SHP77 treated with DMSO at 0.1 percent for 48 hours (cell line): ENCODE measurements at regions not wholly inside any gene's neighbourhood (a gene's known extent, or its start where the extent isn't known, plus 50 kb on each side); places are given as distances from the start of the nearest gene placed in this dataset.
"Not testable (repeated sequence)": the region's sequence is repeated elsewhere in the genome, so short reads cannot be mapped to it uniquely, and the experiment has no call there.

ENCODE experiments used
- DNase-seq: peaks from one replicate; lab custom pipeline; 2025; lab: John Stamatoyannopoulos, UW

DNA sequence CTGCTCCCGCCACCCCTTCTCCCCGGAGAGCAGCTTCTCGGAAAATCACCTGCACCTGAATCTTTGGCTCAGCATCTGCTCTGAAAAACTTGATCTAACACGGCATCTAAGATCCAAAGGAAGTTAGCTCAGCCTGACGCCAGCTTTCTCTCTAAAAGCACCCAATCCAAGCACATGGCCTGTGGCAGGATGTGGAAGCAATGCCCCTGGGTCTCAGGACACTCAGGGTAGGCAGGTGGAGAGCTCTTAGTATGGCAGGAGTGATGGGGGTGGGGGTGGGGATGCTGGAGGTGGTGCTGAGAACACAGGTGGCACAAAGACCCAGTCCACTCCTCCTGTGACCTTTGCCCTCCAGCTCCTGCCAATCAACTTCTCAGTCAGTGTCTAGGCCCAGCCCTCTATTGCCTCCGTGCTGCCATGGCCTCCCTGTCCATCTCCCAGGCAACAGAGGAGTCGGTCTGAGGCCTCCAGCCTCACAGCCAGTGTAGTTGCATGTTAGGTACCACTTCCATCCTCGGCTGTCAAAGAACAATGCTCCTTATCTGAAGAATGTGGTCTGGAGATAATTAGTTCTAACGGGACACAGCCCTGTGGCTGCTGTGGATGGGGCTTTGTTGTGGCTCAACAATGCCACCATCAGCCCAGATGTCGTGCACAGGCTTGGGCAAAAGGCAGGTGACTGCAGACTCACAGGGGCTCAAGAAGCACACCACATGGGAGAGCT lies 180.0 kb upstream of the C14orf180 start:
- no peak for DNase-seq

DNA sequence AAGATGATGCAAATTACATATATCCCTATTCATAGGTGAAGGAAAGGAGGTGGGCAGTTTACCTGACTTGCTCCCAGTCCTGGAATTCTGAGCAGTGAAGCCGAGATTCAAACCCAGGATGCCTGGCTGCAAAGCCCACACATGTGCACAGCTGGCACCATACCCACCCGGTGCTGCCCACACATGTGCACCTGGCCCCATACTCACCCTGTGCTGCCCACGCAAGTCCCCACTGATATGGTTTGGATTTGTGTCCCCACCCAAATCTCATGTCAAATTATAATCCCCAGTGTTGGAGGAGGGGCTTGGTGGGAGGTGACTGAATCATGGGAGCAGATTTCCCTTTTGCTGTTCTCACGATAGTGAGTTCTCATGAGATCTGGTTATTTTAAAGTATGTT lies 179.2 kb upstream of the C14orf180 start:
- no peak for DNase-seq

DNA sequence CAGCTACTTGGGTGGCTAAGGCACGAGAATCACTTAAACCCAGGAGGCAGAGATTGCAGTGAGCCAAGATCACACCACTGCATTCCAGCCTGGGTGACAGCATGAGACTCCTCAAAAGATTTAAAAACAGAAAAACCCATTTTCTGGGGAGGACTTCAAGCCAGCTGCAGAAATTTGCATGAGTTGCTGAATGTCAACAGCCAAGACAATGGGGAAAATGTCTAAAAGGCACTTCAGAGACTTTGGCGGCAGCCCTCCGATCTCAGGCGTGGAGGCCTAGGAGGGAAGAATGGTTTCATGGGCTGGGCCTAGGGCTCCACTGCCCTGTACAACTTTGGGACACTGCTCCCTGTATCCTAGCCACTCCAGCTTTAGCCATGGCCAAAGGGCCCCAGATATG lies 177.8 kb upstream of the C14orf180 start:
- no peak for DNase-seq

DNA sequence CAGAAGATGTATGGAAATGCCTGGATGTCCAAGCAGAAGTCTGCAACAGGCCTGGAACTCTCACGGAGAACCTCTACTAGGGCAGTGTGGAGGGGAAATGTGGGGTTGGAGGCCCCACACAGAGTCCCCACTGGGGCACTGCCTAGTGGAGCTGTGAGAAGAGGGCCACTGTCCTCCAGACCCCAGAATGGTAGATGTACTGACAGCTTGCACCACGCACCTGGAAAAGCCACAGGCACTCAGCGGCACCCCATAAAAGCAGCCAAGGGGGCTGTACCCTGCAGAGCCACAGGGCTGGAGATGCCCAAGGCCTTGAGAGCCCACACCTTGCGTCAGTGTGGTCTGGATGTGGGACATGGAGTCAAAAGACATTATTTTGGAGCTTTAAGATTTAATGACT lies 177.3 kb upstream of the C14orf180 start:
- not testable (repeated sequence) for DNase-seq

DNA sequence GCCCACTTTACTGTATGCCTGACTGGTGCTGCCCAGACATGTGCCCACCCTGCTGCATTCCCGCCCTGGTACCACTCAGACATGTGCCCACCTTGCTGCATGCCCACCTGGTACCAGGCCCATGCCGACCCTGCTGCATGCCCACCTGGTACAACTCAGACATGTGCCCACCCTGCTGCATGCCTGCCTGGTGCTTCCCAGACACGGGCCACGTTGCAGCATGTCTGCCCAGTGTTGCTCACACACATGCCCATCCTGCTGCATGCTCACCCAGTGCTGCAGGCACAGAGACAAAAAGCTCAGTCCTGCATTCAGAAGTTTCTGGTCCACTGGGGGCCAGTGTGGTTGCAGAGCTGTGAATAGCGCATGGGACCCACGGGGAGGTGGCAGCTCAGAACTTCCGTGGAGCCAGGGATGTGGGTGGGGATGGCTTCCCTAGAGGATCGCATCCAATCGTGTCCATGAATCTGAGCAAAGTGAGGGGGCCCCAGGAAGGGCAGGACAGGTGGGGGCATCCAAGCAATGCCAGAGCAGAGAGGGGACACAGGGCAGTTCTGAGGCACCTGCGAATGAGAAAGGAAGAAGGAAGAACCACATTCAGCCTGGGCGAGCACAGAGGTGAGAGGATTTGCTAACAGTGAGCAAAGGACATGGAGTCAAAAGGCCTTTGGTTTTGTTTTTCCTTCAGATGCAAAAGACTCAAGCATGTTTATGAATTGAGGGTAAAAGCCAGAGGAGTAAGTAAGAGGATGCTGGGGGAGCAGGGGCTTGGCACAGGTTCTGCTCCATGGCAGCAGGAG lies 175.9 kb upstream of the C14orf180 start:
- no peak for DNase-seq

DNA sequence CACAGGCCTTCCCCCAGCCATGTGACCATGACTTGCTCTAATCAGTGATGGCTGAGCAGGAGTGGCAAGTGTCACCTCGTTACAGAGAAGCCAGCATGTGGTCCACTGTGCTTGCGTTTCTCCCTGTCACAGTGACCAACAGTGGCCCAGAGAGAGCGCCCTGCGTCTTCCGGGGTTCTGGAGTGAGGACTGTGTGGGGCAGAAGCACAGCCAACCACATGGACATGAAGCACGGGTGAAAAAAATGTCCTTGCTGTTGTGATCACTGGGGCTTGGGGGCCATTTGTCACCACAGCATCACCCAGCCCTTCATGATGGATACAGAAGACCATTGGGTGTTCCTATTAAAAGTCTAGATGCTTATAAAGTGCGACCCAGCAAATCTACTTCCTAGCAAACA lies 174.6 kb upstream of the C14orf180 start:
- no peak for DNase-seq

DNA sequence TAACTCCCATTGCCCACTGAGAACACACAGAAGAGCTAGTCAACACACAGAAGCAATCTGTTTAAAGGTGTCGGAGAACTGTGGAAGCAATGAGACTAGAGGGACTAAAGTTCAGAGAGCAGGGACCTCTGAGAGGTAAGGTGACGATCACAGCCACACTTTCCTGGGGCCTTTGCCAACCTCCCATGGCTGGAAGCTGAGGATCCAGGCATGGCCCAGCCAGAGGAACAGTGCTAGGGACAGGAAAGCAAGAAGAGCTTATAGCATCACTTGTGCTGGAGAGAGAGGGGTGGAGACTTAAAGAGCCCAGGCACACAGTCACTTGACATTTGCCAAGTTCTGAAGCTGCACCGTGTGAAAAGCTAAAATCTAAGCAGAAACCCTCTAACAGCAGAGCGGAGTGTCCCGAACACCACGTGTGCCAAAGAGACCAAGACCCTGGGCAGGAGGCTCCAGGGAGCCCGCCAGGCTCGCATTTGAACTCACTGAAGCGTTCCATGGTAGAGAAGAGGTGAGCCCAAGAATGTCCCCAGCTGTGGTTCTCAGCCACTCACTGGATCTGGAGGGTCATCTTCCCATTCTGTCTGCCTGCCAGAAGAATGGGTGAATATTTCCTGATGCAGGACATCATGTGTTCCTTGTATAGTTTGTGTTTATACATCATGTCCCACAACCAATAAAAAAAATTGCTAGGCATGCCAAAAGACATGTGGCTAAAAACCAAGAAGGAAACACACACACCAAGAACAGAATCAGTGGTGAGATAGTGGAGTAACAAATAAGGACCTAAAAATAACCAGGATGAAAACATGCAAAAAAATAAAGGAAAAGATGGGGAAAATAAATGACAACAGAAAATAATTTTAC lies 174.0 kb upstream of the C14orf180 start:
- no peak for DNase-seq

DNA sequence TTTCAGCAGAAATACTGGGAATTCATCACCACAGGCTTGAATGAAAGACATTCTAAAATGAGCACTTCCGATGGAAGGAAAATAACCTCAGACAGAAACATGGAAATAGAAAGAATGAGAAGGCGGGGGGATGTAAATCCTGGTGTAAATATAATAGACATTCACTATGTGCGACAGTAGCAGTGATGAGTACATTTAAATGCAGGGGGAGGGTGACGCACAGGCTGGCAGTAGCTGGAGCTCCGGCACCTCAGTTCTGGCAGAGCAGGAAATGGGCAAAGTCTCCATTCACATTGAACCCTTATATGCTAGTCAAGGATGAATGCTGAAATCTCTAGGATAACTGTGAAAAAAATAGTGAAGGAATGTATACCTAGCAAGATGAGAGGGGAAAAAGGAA lies 172.7 kb upstream of the C14orf180 start:
- DNase-seq = no peak

DNA sequence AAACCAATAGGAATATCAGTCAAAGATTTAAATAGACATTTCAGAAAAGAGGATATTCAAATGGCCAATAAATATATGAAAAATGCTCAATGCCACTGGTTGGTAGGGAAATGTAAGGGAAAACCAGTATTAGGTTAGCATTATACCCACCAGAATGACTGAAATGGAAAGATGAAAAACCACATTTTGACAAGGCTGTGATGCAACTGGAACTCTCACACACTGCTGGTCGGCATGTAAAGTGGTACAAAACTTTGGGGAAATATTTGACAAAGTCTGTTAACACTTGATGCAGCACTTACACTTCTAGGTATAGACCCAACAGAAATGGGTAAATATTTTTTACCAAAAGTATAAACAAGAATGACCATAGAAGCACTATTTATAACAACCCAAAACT lies 163.2 kb upstream of the C14orf180 start:
- DNase-seq = no peak

DNA sequence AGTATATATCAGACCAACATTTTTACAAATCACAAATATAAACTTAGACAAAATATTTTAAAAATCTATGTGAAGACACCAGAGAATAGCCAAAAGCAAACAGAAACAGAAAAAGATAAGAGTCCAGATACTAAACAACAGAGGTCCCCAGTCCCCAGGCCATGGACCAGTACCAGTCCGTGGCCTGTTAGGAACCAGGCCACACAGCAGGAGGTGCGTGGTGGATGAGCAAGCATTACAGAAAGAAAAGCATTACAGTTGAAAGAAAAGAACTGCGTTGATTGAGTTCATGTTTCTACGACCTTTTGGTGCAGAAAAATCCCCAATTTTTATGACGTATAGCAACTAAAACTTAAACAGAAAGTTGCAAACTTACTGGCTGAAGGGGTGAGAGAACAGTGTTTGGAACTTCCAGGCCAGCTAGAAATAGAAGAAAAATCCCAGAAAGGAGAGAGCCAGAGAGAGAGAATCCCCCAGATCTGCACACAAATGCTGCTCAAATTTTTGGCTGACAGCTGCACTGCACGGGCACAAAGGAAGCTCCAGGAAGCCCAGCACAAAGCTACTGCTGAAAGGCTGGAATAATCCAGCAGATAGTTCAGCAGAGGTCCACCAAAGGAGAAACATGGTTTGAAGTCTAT lies 159.6 kb upstream of the C14orf180 start:
- DNase-seq = no peak

DNA sequence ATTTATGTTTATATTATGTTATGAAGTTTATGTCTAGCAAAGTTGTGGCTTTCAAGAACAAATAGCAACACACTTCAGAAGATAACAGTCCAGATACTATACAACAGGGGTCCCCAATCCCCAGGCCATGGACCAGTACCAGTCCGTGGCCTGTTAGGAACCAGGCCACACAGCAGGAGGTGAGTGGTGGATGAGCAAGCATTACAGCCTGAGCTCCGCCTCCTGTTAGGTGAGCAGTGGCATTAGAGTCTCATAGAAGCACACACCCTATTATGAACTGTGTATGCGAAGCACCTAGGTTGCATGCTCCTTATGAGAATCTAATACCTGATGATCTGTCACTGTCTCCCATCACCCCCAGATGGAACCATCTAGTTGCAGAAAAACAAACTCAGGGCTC lies 159.0 kb upstream of the C14orf180 start:
- DNase-seq = not testable (repeated sequence)

DNA sequence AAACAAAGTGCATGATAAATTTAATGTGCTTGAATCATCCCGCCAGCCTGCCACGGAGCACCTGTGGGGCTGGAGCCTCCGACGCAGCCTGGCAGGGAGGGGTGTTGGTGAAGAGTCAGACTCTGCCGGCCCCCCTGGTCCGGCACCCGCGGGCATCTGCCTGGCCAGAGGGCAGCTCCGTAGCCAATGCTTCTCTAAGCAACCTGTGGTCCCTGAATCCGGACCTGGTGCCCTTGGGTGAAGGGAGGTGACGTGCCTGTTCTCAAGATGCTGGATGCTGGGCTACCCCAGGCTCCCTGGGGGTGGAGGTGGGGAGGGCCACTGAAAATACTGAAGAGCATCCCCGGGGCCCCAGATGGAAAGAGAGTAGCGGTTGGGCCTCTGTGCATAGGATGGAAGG lies 158.6 kb upstream of the C14orf180 start:
- no peak for DNase-seq

DNA sequence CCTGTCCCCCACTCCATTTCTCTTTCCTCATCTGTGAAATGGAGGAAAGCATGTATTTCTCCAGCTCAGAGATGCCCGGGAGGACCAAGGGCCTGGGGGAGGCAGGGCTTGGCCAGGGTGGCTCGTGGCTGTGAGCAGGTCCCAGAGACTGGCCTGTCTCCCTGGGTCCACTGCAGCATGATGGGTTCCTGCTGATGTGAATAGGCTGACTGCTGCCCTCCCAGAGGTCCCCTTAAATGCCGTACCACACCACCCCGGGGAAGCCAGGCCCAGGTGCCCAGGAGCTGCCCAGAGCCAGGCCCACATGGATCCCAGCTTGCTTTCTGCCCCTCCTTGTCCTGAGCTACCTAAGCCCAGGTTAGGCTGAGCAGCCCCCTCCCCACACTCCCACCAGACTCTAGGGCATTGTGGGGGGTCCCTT lies 158.2 kb upstream of the C14orf180 start:
- no peak for DNase-seq

DNA sequence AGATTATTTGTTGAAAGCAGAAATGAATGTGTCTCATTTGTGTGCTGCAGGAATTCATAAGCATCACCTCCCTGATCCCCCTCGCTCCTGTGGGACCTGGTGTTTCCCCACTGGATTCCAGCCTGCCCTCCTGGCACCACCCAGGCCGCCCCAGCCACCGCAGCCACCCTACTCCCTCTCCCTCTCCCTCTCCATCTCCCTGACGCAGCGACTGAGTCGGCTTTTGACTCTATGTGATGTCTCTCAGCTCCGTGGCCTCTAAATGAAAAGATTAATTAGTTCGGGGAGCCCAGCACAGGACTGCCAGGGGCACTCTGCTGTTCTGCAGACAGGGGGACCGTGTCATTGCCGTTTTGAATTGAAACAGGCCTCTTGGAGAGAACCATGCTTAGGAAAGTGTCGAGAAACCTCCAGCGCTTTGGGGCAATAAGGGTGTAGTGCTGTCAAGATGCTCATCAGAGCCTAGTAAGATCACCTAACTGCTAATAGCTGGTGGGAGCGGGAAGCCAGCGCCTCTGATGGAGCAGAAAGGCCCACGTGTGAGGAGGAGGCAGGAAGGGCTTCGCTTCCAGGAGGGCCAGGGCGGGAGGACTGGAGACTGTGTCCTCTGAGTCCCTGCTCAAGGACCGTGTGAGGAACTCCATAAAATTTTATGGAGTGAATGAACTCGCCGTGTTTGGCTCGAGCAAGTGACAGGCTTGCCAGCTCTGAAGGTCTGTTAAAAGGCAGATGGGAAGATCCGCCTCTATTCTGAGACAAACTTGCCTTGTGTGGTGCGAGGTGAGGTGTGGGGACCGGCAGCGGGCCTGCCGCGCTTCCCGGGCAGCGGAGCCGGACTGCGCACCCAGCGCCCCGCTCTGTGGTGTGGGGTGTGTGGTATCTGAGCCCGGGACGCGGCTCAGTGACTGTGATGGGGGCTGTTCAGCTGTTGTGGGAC lies 157.4 kb upstream of the C14orf180 start:
- DNase-seq = no peak

DNA sequence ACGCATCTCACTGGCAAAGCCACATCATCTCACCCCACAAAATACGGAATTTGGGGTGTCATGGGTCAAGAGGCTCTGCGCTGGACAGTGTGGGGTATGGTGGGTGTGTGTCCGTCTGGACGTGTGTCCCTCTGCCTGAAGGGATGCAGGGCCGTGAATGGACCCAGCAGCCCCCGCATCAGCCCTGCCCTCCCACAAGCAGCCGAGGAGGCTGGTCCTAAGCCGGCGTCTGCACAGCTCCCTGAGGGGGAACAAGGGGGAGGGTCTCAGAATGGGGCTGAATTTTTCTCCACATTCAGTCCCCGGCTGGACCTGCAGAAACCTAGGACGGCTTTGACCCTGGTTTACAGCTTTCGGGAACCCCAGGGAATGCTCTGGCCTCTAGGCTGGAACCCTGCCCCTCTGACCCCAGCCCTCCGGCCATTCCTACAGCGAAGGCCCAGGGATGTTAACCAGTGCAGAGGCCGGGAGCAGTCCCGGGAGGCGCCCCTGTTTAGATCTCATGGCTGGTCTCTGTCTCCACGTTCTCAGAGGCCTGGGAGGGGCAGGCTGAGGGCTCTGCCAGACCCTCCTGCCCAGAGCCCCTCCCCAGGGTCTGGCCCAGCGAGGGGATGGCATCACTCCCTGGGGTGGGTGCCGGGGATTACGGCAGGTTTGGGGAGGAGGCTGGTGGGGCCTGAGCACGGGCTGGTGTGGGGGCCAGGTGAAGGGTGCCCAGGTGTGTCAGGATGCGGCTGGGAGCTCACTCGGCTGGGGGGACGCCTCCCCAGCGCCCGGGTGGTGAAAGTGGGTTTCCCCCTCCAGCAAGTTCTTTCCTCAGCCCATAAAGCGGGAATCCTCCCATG lies 156.5 kb upstream of the C14orf180 start:
- no peak for DNase-seq

DNA sequence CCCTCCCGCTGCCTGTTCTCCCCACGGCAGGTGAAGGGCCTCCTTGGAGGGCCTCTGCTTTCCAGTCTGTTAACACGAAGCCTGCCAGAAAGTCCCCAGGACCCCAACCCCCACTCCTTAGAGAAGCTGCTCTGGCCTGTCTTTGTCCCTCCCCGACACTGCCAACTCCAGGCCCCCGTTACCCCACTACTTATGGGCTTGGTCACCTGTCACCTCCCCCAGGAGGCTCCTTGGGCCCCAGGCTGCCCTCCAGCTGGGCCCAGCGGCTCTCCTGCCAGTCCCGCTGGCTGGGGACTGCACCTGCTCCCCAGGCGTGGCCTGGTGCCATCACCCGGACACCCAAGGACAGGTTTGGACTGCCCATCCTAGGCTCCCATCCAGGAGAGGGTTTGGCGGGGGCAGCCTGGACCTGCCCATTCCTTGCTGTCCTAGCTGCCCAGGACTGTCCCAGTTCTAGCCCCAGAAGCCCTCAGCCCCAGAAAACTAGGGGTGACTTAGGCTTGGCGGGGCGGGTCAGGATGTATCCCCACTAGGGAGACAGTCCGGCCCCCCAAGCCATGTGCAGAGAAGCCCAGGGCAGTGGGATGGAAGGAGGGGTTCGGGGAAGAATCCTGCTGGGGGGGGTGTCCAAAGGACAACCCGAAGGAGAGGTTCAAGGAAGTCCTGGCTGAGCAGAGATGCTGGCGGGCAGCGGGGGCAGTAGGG lies 155.7 kb upstream of the C14orf180 start:
- DNase-seq = no peak

DNA sequence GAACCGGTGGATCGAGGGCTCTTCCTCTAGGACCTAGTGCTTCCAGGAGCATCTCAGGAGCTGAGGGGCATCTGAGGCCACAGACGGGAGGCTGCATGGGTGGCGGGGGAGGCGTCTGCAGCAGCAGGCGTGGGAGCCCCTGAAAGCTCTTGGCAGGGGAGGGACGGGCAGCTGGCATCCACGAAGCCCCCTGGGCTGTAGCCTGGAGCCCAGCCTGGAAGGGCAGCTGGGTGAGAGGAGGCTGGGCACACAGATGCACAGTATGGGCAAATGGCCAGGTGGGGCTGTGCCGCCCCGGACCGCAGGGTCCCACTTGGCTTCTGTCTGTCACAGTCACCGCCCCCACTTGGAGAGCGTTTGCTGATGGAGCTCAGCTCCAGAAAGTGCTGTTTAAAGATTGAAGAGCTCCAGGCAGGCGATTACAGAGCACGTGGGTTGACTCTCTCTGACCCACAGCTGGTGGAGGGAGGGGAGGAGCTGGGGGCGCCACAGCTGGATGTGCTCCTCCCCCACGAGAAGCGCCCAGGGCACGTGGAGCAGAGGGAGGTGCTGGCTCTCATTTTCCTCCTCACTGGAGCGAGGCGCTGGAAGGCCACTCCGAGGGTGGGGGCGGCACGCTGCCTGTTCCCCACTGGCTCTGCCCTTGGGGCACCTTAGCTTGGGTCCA lies 155.0 kb upstream of the C14orf180 start:
- DNase-seq = no peak

DNA sequence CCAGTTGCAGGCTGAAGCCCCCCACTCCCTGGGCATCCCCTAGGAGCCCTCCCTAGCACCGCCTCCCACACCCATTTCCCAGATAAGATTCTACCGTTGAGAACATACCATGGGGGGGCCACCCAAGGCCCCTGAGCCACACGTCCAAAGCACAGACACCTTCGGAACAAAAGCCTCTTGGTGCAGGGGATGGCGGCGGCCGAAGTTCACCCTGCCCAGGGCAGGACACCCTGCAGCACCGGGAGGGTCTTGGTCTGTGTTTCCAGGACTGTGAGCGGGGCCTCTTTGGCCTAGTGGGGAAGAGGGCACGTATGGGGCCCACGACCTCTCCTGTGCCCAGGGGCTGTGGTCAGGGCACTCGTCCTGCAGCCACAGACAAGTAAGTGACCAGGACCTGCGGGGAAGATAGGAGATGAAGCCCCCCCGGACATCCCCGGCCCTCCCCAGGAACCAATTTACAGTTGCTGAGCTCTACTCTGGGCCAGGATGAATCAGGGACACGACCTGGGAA lies 154.3 kb upstream of the C14orf180 start:
- no peak for DNase-seq
